ENCODE measurements at regions not wholly inside any gene's neighbourhood (a gene's known extent, or its start where the extent isn't known, plus 50 kb on each side); places are given as distances from the start of the nearest gene placed in this dataset.

DNA sequence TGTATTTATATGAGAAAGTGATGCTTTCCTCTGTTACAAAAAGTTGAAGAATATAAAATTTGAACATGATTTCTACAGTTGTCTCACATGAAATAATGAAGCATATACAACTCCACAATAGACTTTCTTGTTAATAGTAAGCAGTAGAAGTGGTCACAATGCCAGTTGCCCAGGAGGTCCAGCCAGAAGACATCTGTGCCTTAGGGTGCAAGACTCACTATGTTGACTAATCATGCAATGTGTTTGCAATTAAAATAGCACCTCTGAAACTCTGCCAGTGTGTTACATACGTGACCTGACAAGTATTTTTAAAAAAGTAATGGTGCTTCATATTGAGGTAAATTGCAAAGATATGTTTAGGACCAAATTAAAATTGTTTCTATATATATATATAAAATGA is 547.2 kb downstream of the ETV1 start:
- FAIRE-seq (no peak), DNase-seq (ENCODE audit: extremely low spot score, insufficient read length, low read depth) (no peak)

DNA sequence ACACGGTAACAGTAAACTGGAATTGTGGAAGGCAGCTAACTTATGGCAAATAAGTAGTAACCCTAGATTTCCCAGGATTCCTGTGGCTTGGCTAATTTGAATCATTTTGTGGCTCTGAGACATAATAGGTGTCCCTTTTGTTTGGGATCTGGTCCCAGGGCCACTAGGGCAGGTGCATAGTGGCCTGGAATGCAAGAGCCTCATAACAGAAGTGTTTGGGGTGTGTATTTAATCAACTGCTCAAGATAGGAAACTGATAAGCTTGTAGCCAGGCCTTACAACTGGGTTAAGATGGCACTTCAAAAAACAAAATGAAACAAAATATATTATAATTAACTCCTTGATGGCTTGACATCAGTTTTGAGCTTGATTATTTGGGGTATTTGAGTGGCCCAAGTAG is 541.8 kb downstream of the ETV1 start:
- no peak for DNase-seq (ENCODE audit: extremely low spot score, insufficient read length, low read depth)
- FAIRE-seq, result no peak

DNA sequence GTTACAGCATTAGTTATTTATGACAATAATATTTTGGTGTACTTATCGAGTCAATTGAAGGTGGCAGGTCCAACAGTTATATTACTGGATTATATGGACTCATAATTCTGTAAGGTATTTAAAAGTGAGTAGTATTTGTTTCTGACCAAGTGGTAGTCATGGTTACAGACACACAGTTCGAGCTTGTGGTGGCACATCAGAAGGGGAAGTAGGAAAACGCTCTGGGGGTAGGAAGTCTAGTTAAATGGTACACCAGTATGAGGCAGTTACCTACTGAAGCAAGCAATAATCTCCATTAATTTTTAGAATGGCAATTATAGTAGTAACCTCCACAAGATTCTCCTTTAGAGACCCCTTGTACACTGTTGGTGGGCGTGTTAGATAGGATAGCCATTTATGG is 541.2 kb downstream of the ETV1 start:
- no peak for FAIRE-seq
- no peak for DNase-seq (ENCODE audit: extremely low spot score, insufficient read length, low read depth)

DNA sequence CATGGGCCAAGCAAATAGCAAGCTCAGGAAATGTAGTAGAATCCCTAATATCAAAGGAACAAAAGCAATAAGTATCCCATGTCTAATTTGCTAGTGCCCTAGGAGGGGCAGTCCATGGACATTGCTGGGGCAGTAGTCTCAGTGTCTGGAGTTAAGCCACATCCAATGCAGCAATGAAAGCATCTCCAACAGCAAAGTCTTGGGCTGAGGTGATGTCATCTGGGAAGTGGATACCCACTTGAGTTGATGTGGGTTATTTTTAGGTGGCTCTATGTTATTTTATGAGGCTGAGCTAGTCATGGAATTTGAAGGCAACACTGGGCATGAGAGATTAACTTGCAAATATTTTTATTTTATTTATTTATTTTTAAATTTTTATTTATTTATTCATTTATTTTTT is 540.0 kb downstream of the ETV1 start:
- DNase-seq (ENCODE audit: extremely low spot score, insufficient read length, low read depth), result no peak
- no peak for FAIRE-seq

- DNase-seq (ENCODE audit: extremely low spot score, insufficient read length, low read depth) (no peak), FAIRE-seq (no peak)
Measured at GRCh38 chr7:13454916-13455592, 534.4 kb downstream of the ETV1 start.

DNA sequence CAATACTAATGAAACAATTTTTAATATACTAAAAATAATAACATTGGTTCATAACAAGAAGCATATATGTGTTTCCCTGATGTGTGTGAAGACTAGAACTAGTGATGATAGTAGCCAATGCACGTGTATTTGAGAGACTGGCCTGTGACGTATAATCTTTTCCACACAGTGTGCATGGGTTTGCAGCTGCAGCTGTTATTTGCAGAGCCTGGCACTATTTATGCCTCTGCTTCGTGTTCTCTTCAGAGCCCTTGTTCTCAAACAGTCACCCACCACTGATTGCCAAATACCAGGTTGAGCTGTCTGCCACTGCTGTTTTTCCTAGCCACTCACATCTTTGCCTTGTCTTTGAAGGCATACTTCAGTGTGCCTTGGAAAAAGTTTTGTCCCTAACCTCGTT is 531.7 kb downstream of the ETV1 start:
- FAIRE-seq, result no peak
- DNase-seq (ENCODE audit: extremely low spot score, insufficient read length, low read depth), result no peak

DNA sequence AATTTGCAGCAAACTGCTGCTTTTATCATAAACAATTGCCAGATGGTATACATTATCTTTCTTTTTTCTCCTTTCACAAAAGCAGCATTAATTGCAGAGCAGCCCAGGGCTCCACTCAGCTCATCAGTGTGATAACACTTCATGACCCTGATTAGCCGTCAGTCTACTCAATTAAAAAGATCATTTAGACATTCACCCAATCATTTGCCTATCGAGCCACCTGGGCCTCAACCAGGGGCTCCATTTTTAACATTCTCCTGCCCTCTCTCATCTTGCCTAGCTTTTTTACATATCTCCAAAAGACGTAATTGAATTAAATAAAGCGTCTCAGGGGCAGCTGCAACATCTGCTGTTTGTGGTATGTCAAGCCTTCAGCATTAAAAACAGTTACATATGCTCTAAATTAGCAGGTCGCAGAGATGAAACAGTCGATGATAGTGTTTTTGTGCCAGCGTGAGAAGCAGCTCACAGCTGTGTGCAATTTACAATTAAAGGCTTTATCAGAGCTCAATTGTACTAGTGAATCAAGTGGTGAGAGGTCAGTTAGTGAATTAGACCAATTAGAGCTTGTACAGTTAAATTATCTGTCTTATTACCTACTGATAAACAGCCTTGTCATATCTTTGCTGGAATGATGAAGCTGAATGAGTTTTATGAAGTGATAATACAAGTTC is 522.5 kb downstream of the ETV1 start:
- DNase-seq (ENCODE audit: extremely low spot score, insufficient read length, low read depth) (no peak), FAIRE-seq (no peak)

GRCh38 chr7:13476881-13477444 is 512.5 kb downstream of the ETV1 start:
- DNase-seq (ENCODE audit: extremely low spot score, insufficient read length, low read depth), result no peak
- no peak for FAIRE-seq

- no peak for FAIRE-seq
- no peak for DNase-seq (ENCODE audit: extremely low spot score, insufficient read length, low read depth)
Measured at GRCh38 chr7:13489386-13489785, 500.1 kb downstream of the ETV1 start.

GRCh38 chr7:13496976-13497375 is 492.5 kb downstream of the ETV1 start:
- DNase-seq (ENCODE audit: extremely low spot score, insufficient read length, low read depth) (no peak), FAIRE-seq (no peak)

DNA sequence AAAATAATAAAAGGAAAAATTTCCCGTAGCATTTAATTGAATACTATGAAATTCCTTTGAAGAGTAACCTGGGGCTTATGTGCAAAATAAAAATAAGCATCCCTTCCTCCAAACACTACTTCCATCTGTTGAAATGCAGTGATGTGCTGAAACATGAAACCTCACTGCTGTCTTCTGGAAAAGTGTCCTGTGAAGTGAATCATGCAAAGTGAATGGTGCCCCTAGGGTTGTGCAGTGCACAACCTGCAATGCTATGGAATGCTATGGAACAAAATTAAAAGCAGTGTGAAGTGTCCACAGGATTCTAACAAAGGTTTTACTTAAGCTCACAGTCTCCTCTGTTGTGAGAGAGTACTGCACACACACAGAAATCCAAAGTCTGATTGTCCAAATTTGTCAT is 480.9 kb downstream of the ETV1 start:
- DNase-seq (ENCODE audit: extremely low spot score, insufficient read length, low read depth) (no peak), FAIRE-seq (no peak)

DNA sequence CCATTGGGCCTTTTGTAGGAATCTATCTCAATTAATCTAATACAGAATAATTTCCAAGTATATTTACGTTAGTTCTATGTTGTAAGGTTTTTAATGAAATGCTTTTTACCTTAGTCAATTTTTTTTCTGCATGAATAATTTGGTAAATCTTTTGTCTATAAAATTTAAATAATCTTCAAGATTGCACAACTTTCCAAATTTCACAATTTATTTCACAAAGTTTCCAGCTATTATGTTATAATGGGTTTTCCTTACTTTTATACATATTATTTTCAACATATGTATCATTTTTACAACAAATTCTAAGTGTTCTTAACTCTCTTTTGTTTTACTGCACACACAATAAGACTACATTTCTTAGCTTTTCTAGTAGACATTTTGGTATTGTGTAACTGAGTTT is 470.7 kb downstream of the ETV1 start:
- FAIRE-seq (no peak), DNase-seq (ENCODE audit: extremely low spot score, insufficient read length, low read depth) (no peak)

- DNase-seq (ENCODE audit: extremely low spot score, insufficient read length, low read depth), result no peak
- FAIRE-seq, result no peak
Measured at GRCh38 chr7:13524076-13524475, 465.4 kb downstream of the ETV1 start.

DNA sequence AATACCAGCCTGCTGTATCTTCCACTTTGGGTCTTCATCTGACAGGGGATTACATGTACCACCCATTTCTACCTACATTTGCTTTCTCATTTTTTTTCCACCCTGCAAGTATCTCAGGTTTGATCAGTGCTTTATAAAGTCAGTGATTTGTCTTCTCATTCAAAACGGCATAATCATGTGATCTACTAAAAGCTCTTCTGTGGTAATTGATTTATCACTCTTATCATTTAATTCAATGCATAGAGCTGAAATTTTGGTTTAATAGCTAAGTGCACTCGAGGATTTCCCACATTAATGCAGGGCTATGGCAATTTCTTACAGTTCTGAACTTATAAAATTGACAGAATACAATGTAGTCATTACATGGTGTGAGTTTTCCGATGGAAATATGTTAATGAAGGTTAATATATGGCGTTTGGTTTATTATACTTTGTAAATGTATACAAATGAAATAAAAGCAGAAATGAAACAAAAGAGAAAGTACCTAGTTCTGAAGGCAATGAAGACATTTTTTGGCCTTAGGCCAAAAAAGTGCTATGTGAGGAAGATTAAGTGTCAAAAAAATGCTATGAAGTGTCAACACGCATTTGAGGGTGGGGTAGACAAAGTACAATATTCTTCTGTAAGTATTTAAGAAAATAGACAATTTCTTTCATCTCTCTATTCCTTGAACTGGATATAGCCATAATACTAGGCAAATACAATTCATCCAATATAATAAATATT is 457.3 kb downstream of the ETV1 start:
- DNase-seq (ENCODE audit: extremely low spot score, insufficient read length, low read depth) (no peak), FAIRE-seq (no peak)

GRCh38 chr7:13538669-13539068 is 450.8 kb downstream of the ETV1 start:
- no peak for DNase-seq (ENCODE audit: extremely low spot score, insufficient read length, low read depth)
- no peak for FAIRE-seq

DNA sequence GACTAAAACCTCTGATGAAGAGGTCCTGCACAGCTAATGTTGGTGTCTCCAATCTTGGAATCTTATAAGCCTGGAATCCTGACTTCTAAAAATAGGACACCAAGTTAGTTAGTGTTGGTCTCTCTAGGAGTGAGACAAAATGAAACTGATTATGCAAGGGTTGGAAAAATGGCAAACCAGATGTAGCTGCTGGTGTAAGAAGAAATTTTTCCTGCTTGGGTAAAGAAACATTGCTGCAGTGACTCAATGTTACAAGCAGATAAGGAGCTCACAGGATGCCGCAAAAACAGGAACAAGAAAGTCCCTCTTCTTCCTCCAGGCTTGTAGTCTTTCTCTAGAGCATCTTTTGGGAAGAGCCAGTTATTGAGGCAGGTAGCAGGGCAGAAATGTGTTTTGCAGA is 449.0 kb downstream of the ETV1 start:
- no peak for FAIRE-seq
- DNase-seq (ENCODE audit: extremely low spot score, insufficient read length, low read depth), result no peak

DNA sequence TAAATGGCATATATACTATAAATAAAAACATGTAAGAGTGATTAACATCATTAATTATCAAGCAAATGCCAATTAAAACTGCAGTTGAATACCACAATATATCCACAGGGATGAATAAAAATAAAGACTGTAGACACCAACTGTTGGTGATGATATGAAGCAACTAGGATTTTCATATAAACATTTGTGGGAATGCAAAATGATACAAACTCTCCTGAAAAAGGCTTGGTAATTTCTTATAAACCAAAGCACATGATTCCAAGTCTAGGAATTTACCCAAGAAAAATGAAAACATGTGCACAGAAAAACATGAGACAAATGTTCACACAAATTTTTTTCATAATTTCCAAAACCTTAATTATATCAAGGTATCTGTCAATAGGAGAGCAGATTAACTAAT is 448.1 kb downstream of the ETV1 start:
- DNase-seq (ENCODE audit: extremely low spot score, insufficient read length, low read depth), result no peak
- no peak for FAIRE-seq

DNA sequence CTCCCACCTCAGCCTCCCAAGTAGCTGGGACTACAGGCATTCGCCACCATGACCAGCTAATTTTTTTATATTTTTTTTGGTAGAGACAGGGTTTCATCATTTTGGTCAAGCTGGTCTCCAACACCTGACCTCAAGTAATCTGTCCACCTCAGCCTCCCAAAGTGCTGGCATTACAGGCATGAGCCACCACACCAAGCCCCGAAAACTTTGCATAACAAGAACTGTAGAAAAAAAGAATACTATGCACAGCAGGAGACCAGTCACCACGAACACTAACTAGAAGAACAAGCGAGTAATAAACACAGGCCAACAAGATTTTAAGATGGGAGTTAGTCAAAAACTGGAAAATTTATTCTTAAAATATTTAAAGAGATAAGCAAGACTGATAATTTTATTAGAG is 447.0 kb downstream of the ETV1 start:
- DNase-seq (ENCODE audit: extremely low spot score, insufficient read length, low read depth) (no peak), FAIRE-seq (no peak)

DNA sequence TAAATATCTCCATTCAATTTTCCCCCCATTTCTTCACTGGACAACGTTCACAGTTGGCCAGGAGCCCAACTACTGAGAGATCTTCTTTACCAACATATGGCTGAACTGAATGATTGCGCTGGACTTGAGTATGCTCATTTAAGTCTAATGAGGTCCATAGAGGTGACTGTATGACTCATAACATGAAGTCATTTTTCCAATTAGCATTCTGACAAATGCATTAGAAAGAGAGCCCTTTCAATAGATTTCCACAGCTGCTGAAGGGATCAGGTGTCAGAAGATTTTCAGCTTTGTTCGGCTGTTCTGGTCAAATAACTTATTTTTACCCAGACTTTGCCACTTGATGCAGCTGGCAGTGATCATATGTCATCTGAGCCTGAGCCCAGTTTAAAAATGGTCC is 438.0 kb downstream of the ETV1 start:
- FAIRE-seq (no peak), DNase-seq (ENCODE audit: extremely low spot score, insufficient read length, low read depth) (no peak)

GRCh38 chr7:13560441-13560840 is 429.0 kb downstream of the ETV1 start:
- DNase-seq (ENCODE audit: extremely low spot score, insufficient read length, low read depth) (no peak), FAIRE-seq (no peak)

DNA sequence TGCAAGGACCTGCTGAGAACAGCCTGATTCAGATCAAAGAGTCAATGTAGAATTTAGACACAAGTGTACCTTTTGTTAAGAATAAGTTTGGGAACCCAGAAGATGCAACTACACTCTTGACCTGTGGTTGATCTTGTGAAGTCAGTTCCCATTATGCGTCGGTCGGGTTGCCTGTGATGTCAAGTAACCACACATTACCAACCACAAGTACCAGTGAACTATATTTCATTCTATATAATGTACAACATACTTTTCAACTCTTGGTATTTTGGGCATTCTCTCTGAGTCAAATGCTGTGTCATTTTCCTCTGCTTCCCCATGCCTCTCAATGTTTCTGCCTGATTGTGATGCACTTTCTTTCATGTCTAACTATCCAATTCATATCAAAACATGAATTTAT is 426.2 kb downstream of the ETV1 start:
- FAIRE-seq, result no peak

More for the DNA sequence above, 426.2 kb downstream of the ETV1 start:
- DNase-seq (ENCODE audit: extremely low spot score, insufficient read length, low read depth), result no peak
